ENCODE measurements at regions not wholly inside any gene's neighbourhood (a gene's known extent, or its start where the extent isn't known, plus 50 kb on each side); places are given as distances from the start of the nearest gene placed in this dataset.

- TF ChIP-seq POLR2A (IDR thresholded peaks at IDR 0.05) (no peak), CTCF (IDR thresholded peaks at IDR 0.05) (no peak)
These were observed 101.8 kb downstream of the RHOU start for GRCh38 chr1:228837032-228837431.

Data from Peyer's patch (tissue), 4 donors.